Esophagus muscularis mucosa (tissue), 3 donors: ENCODE measurements at regions not wholly inside any gene's neighbourhood (a gene's known extent, or its start where the extent isn't known, plus 50 kb on each side); places are given as distances from the start of the nearest gene placed in this dataset.

Experiments
- POLR2A ChIP-seq: fragments of 450-650 bp; IDR thresholded peaks from one replicate; pipeline ENCODE4 v1.6.1; 2017; ENCODE audit warnings: antibody characterized with exemption, moderate library complexity, mild to moderate bottlenecking, low read depth
- TF ChIP-seq, protein P1 (sequence below), 3 experiments: fragments of 200-600 bp in 2 of 3; fragments of 450-650 bp in 1 of 3; sonication (generic) in 2 of 3; IDR thresholded peaks; one replicate each; pipeline ENCODE4 v1.5.1; 2017 to 2019; ENCODE audit warnings: antibody characterized with exemption in 3 of 3, mild to moderate bottlenecking in 2 of 3, moderate library complexity in 1 of 3

GRCh38 chr12:89166525-89166934 is 185.8 kb downstream of the DUSP6 start:
- TF ChIP-seq, protein P1, sequence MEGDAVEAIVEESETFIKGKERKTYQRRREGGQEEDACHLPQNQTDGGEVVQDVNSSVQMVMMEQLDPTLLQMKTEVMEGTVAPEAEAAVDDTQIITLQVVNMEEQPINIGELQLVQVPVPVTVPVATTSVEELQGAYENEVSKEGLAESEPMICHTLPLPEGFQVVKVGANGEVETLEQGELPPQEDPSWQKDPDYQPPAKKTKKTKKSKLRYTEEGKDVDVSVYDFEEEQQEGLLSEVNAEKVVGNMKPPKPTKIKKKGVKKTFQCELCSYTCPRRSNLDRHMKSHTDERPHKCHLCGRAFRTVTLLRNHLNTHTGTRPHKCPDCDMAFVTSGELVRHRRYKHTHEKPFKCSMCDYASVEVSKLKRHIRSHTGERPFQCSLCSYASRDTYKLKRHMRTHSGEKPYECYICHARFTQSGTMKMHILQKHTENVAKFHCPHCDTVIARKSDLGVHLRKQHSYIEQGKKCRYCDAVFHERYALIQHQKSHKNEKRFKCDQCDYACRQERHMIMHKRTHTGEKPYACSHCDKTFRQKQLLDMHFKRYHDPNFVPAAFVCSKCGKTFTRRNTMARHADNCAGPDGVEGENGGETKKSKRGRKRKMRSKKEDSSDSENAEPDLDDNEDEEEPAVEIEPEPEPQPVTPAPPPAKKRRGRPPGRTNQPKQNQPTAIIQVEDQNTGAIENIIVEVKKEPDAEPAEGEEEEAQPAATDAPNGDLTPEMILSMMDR (IDR thresholded peaks at IDR 0.05): no peak
- no peak for TF ChIP-seq POLR2A
